SK-N-SH treated with all-trans-retinoic acid at 6 μM for 48 hours (cell line): ENCODE measurements at regions not wholly inside any gene's neighbourhood (a gene's known extent, or its start where the extent isn't known, plus 50 kb on each side); places are given as distances from the start of the nearest gene placed in this dataset.

Experiments
- ARNTL ChIP-seq: fragments of 450-650 bp; formaldehyde crosslinking; IDR thresholded peaks from 2 replicates; pipeline ENCODE4 v1.5.0; 2020; ENCODE audit warnings: low read depth, mild to moderate bottlenecking, moderate library complexity, borderline replicate concordance
- TCF4 ChIP-seq: fragments of 250-450 bp; sonication (Bioruptor Pico); IDR thresholded peaks from 2 replicates; pipeline ENCODE4 v1.8.0; 2021; ENCODE audit warnings: mild to moderate bottlenecking, moderate library complexity, borderline replicate concordance

- TF ChIP-seq TCF4 (CRISPR knock-in tag) (no peak), ARNTL (CRISPR knock-in tag) (no peak)
Measured at GRCh38 chr7:86295526-86295925, 348.2 kb upstream of the GRM3 start.
